Nephron (organoid): ENCODE measurements at regions not wholly inside any gene's neighbourhood (a gene's known extent, or its start where the extent isn't known, plus 50 kb on each side); places are given as distances from the start of the nearest gene placed in this dataset.
A peak's percentile ranks its signal among the peaks of the same experiment; 100 is the strongest.

Experiments
- H3K27ac Mint-ChIP-seq, 3 experiments: 2 replicates each; pipeline ENCODE4 v1.8.0; 2020; ENCODE audit warnings: mixed read lengths in 3 of 3, mild to moderate bottlenecking in 2 of 3, moderate library complexity in 1 of 3
- H3K27me3 Mint-ChIP-seq: 2 replicates; pipeline ENCODE4 v1.8.0; 2021; ENCODE audit warnings: low read depth, mild to moderate bottlenecking, moderate library complexity, mixed read lengths
- H3K36me3 Mint-ChIP-seq: 2 replicates; pipeline ENCODE4 v1.8.0; 2020; ENCODE audit warnings: low read depth, mixed read lengths
- H3K4me1 Mint-ChIP-seq: 2 replicates; pipeline ENCODE4 v1.8.0; 2020; ENCODE audit warnings: mixed read lengths
- H3K4me3 Mint-ChIP-seq, 3 experiments: 2 replicates each; pipeline ENCODE4 v1.8.0; 2020; ENCODE audit warnings: mild to moderate bottlenecking in 3 of 3, mixed read lengths in 3 of 3, moderate library complexity in 2 of 3
- H3K9me3 Mint-ChIP-seq: 2 replicates; pipeline ENCODE4 v1.8.0; 2020; ENCODE audit warnings: mixed read lengths
- TF ChIP-seq, protein P1 (sequence below), 3 experiments: fragments of 200-600 bp; sonication (generic); IDR thresholded peaks; one replicate each; pipeline ENCODE4 v1.5.0; 2021; ENCODE audit warnings: antibody characterized with exemption in 3 of 3; ENCODE audit not compliant: unreplicated experiment in 3 of 3

GRCh38 chr2:236940497-236940896 is 145.2 kb upstream of the COPS8 start:
- Mint-ChIP-seq H3K4me3 (no peak overlapping the region), H3K27me3 (peaks cover 31% of the 10 kb centered on the region), H3K4me1 (peaks cover 24% of the 10 kb centered on the region), H3K36me3 (no peaks in the 10 kb centered on the region), H3K9me3 (no peaks in the 10 kb centered on the region), H3K27ac (no peak overlapping the region)
- TF ChIP-seq, protein P1, sequence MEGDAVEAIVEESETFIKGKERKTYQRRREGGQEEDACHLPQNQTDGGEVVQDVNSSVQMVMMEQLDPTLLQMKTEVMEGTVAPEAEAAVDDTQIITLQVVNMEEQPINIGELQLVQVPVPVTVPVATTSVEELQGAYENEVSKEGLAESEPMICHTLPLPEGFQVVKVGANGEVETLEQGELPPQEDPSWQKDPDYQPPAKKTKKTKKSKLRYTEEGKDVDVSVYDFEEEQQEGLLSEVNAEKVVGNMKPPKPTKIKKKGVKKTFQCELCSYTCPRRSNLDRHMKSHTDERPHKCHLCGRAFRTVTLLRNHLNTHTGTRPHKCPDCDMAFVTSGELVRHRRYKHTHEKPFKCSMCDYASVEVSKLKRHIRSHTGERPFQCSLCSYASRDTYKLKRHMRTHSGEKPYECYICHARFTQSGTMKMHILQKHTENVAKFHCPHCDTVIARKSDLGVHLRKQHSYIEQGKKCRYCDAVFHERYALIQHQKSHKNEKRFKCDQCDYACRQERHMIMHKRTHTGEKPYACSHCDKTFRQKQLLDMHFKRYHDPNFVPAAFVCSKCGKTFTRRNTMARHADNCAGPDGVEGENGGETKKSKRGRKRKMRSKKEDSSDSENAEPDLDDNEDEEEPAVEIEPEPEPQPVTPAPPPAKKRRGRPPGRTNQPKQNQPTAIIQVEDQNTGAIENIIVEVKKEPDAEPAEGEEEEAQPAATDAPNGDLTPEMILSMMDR (IDR thresholded peaks at IDR 0.05; ENCODE audit: unreplicated experiment in 3 of 3) = no peak

DNA sequence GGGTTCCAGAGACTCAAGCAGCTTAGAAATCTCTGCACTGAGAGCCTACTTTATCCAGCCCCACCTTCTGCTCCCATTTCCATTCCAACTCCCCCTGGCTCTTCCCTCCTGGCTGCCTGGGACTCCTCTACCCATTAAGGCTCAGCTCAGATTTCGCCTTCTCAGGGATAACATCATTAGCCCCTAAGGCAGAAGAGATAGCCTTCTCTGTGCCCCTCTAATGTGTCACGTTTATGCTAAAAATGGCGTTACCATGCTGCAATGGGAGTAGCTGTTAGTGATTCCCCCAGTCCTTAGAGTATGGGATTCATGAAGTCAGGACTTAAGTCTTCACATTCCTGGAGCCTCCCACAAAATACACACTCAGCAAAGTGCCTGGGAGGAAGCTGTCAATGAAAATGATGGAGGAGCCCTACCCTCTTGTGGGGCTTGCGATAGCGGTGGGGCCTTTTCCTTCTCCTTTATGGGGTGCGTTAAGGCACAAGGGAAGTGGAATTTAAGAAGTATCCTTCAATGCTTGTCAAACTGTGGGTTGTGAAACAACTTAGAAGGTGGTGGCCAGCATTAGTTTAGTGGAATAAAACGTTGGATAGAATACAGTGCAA is 144.7 kb upstream of the COPS8 start:
- H3K36me3 Mint-ChIP-seq = no peaks in the 10 kb centered on the region
- H3K4me1 Mint-ChIP-seq = peaks cover 24% of the 10 kb centered on the region
- peak overlapping the region in 2 of 3 experiments; percentile 71 to 79 for H3K27ac Mint-ChIP-seq

DNA sequence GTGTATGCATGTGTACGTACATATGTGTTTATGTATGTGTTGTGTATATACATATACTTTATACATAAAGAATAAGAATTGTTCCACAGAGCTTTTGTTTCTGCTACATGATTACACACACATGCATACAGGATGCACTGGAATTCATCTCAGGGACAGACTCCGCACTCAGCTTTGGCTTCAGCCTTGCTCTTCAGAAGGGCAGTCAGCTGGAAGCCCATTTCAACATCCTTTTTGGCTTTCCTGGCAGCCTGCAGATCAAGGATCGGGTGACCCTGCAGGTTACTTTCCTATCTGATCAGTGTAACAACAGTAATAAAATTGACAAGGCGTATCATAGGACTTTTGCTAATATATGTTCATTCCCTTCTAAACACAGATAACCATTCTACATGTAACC is 144.1 kb upstream of the COPS8 start:
- H3K9me3 Mint-ChIP-seq = no peaks in the 10 kb centered on the region
- H3K4me1 Mint-ChIP-seq = peaks cover 24% of the 10 kb centered on the region
- TF ChIP-seq, protein P1 (IDR thresholded peaks at IDR 0.05; ENCODE audit: unreplicated experiment in 3 of 3) = no peak
- peaks cover 30% of the 10 kb centered on the region for H3K27me3 Mint-ChIP-seq
- H3K27ac Mint-ChIP-seq = peak overlapping the region in 1 of 3 experiments; percentile 79
- no peak overlapping the region for H3K4me3 Mint-ChIP-seq
- H3K36me3 Mint-ChIP-seq = no peaks in the 10 kb centered on the region

More for the DNA sequence above, 144.7 kb upstream of the COPS8 start:
- no peak overlapping the region for H3K4me3 Mint-ChIP-seq
- H3K9me3 Mint-ChIP-seq = no peaks in the 10 kb centered on the region
- peaks cover 30% of the 10 kb centered on the region for H3K27me3 Mint-ChIP-seq
- TF ChIP-seq, protein P1 (IDR thresholded peaks at IDR 0.05; ENCODE audit: unreplicated experiment in 3 of 3) = no peak

DNA sequence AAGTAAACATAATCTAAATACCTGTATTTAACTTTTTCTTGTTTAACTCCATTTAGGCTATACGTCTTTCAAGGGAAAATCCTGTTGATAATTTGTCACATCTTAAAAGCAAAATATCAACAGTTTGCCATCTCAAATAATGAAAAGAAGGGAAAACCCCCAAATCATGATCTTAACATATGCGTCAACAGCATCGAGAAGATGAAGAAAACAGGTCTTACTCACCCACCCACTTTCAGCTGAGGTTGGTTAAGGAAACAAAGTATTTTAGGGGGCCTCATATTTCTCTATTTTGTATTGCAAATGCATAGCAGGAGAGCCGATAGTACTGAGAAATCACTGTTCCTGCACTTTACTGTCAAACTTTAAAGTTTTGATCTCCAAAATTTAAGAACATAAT is 143.1 kb upstream of the COPS8 start:
- H3K27me3 Mint-ChIP-seq = peaks cover 26% of the 10 kb centered on the region
- no peak overlapping the region for H3K27ac Mint-ChIP-seq
- H3K4me3 Mint-ChIP-seq = no peak overlapping the region

DNA sequence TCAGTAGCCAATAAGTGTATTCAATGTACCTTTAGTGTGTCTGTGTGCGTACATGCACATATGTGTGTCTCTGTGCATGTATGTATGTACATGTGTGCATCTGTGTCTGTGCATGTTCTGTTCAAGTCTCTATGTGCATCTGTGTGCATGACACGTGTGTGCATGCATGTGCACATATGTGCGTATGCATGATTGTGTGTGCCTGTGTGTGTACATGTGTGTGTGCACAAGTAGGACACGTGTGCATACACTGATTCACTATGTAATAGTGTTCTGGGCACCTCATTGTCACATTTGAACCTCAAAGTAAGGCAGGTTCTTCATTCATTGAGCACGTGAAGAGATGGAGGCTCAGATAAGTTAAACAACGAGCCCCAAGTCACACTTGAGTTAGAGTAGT is 142.6 kb upstream of the COPS8 start:
- Mint-ChIP-seq H3K4me1 (peaks cover 24% of the 10 kb centered on the region), H3K36me3 (no peaks in the 10 kb centered on the region), H3K9me3 (no peaks in the 10 kb centered on the region), H3K27ac (no peak overlapping the region), H3K27me3 (peaks cover 26% of the 10 kb centered on the region), H3K4me3 (no peak overlapping the region)
- TF ChIP-seq, protein P1 (IDR thresholded peaks at IDR 0.05; ENCODE audit: unreplicated experiment in 3 of 3) = no peak

More for the DNA sequence above, 143.1 kb upstream of the COPS8 start:
- TF ChIP-seq, protein P1 (IDR thresholded peaks at IDR 0.05; ENCODE audit: unreplicated experiment in 3 of 3) = no peak
- no peaks in the 10 kb centered on the region for H3K9me3 Mint-ChIP-seq
- peaks cover 24% of the 10 kb centered on the region for H3K4me1 Mint-ChIP-seq
- no peaks in the 10 kb centered on the region for H3K36me3 Mint-ChIP-seq

GRCh38 chr2:236943841-236944513 is 141.7 kb upstream of the COPS8 start:
- Mint-ChIP-seq H3K36me3 (no peaks in the 10 kb centered on the region), H3K27me3 (peaks cover 25% of the 10 kb centered on the region), H3K4me3 (no peak overlapping the region), H3K9me3 (no peaks in the 10 kb centered on the region), H3K27ac (no peak overlapping the region), H3K4me1 (peaks cover 24% of the 10 kb centered on the region)
- TF ChIP-seq, protein P1 (IDR thresholded peaks at IDR 0.05; ENCODE audit: unreplicated experiment in 3 of 3) = no peak
